Neural crest cell (in vitro differentiated cells): ENCODE measurements at regions not wholly inside any gene's neighbourhood (a gene's known extent, or its start where the extent isn't known, plus 50 kb on each side); places are given as distances from the start of the nearest gene placed in this dataset.

Experiments
- DNase-seq: peaks from one replicate; pipeline ENCODE4 v3.0.0; 2021; ENCODE audit warnings: low read depth, mixed read lengths, low spot score
- H3K27ac Mint-ChIP-seq: one replicate; pipeline ENCODE4 v1.8.0; 2021; ENCODE audit warnings: mild to moderate bottlenecking, mixed read lengths; ENCODE audit not compliant: unreplicated experiment
- H3K27me3 Mint-ChIP-seq: 2 replicates; pipeline ENCODE4 v1.8.0; 2021; ENCODE audit warnings: low read depth, mild to moderate bottlenecking, mixed read lengths
- H3K36me3 Mint-ChIP-seq: 2 replicates; pipeline ENCODE4 v1.8.0; 2021; ENCODE audit warnings: low read depth, mild to moderate bottlenecking, mixed read lengths
- H3K4me1 Mint-ChIP-seq: 2 replicates; pipeline ENCODE4 v1.8.0; 2021; ENCODE audit warnings: mixed read lengths
- H3K4me3 Mint-ChIP-seq: one replicate; pipeline ENCODE4 v1.8.0; 2021; ENCODE audit warnings: mild to moderate bottlenecking, mixed read lengths
- H3K9me3 Mint-ChIP-seq: 2 replicates; pipeline ENCODE4 v1.8.0; 2021; ENCODE audit warnings: mixed read lengths
- CTCF ChIP-seq: fragments of 200-600 bp; sonication (generic); conservative IDR thresholded peaks from 2 replicates; pipeline ENCODE4 v1.5.0; 2021; ENCODE audit warnings: antibody characterized with exemption, mild to moderate bottlenecking

GRCh38 chr16:48887646-48888210 is 277.7 kb upstream of the N4BP1 start:
- Mint-ChIP-seq H3K27me3 (peaks cover 68% of the 10 kb centered on the region), H3K9me3 (peaks cover 3% of the 10 kb centered on the region), H3K27ac (no peak overlapping the region), H3K36me3 (no peaks in the 10 kb centered on the region), H3K4me1 (no peaks in the 10 kb centered on the region), H3K4me3 (no peak overlapping the region)
- DNase-seq, result no peak
- TF ChIP-seq CTCF, result no peak

GRCh38 chr16:48885471-48885870 is 275.5 kb upstream of the N4BP1 start:
- Mint-ChIP-seq H3K27ac (no peak overlapping the region), H3K36me3 (no peaks in the 10 kb centered on the region), H3K4me1 (no peaks in the 10 kb centered on the region), H3K27me3 (peaks cover 63% of the 10 kb centered on the region), H3K4me3 (no peak overlapping the region), H3K9me3 (peaks cover 3% of the 10 kb centered on the region)
- no peak for TF ChIP-seq CTCF
- no peak for DNase-seq

- DNase-seq, result no peak
- Mint-ChIP-seq H3K9me3 (peaks cover 3% of the 10 kb centered on the region), H3K27ac (no peak overlapping the region), H3K27me3 (peaks cover 37% of the 10 kb centered on the region), H3K4me3 (no peak overlapping the region), H3K4me1 (peaks cover 14% of the 10 kb centered on the region), H3K36me3 (no peaks in the 10 kb centered on the region)
- no peak for TF ChIP-seq CTCF
Measured at GRCh38 chr16:48881272-48881671, 271.3 kb upstream of the N4BP1 start.

GRCh38 chr16:48879223-48880122 is 269.5 kb upstream of the N4BP1 start:
- Mint-ChIP-seq H3K27ac (peak overlapping the region; percentile 2), H3K4me3 (no peak overlapping the region), H3K9me3 (peaks cover 3% of the 10 kb centered on the region), H3K27me3 (peaks cover 42% of the 10 kb centered on the region), H3K36me3 (no peaks in the 10 kb centered on the region), H3K4me1 (peaks cover 14% of the 10 kb centered on the region)
- no peak for TF ChIP-seq CTCF
- no peak for DNase-seq

GRCh38 chr16:48877946-48878345 is 268.0 kb upstream of the N4BP1 start:
- Mint-ChIP-seq H3K9me3 (no peaks in the 10 kb centered on the region), H3K27me3 (peaks cover 36% of the 10 kb centered on the region), H3K27ac (no peak overlapping the region), H3K36me3 (no peaks in the 10 kb centered on the region), H3K4me1 (peaks cover 14% of the 10 kb centered on the region), H3K4me3 (no peak overlapping the region)
- DNase-seq, result no peak
- TF ChIP-seq CTCF, result no peak
